ENCODE measurements at regions not wholly inside any gene's neighbourhood (a gene's known extent, or its start where the extent isn't known, plus 50 kb on each side); places are given as distances from the start of the nearest gene placed in this dataset.
"Not testable (repeated sequence)": the region's sequence is repeated elsewhere in the genome, so short reads cannot be mapped to it uniquely, and the experiment has no call there.

DNA sequence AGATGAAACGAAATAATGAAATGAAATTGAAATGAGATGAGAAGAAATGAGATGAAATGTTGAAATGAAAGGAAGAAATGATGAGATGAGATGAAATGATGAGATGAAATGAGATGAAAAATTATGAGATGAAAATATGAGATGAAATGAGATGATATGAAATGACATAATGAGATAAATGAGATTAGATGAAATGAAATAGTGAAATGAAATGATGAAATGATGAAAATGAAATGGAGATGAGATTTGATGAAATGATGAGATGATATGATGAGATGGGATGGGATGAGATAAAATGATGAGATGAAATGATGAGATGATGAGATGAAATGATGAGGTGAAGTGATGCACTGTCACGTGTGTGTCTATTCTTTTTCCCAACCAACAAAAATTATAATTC, 224.5 kb downstream of the GOLGA6L6 start:
- not testable (repeated sequence) for H3K9me3 Mint-ChIP-seq; ATAC-seq (replicated peaks); H3K4me1 Mint-ChIP-seq

GRCh38 chr15:20311014-20311680, 230.5 kb downstream of the GOLGA6L6 start:
- H3K4me1 Mint-ChIP-seq; DNase-seq; H3K27ac Mint-ChIP-seq; H3K9me3 Mint-ChIP-seq; H3K36me3 Mint-ChIP-seq; H3K4me3 Mint-ChIP-seq; H3K27me3 Mint-ChIP-seq; ATAC-seq (replicated peaks): not testable (repeated sequence)

More for the DNA sequence above, 224.5 kb downstream of the GOLGA6L6 start:
- H3K36me3 Mint-ChIP-seq, H3K4me3 Mint-ChIP-seq, H3K27ac Mint-ChIP-seq, DNase-seq, H3K27me3 Mint-ChIP-seq: not testable (repeated sequence)

DNA sequence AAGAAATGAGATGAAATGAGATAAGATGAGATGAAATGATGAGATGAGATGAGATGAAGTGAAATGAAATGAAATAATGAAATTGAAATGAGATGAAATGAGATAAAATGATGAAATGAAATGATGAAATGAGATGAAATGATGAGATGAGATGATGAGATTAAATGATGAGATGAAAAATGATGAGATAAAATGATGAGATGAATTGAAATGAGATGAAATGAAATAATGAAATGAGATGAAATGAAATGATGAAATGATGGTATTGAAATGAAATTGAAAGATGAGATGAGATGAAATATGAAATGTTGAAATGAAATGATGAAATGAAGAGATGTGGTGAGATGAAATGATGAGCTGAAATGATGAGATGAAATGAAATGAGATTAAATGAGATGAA, 231.0 kb downstream of the GOLGA6L6 start:
- H3K36me3 Mint-ChIP-seq, result no peaks in the 10 kb centered on the region
- H3K4me1 Mint-ChIP-seq, result no peaks in the 10 kb centered on the region
- no peaks in the 10 kb centered on the region for H3K9me3 Mint-ChIP-seq
- H3K4me3 Mint-ChIP-seq, result no peak overlapping the region
- H3K27me3 Mint-ChIP-seq, result no peaks in the 10 kb centered on the region
- H3K27ac Mint-ChIP-seq, result no peak overlapping the region
- DNase-seq, result no peak
- ATAC-seq (replicated peaks), result no peak

- not testable (repeated sequence) for ATAC-seq (replicated peaks); H3K4me3 Mint-ChIP-seq; H3K27ac Mint-ChIP-seq; H3K27me3 Mint-ChIP-seq; H3K9me3 Mint-ChIP-seq; DNase-seq; H3K4me1 Mint-ChIP-seq; H3K36me3 Mint-ChIP-seq
Measured at GRCh38 chr15:20309966-20310365, 231.6 kb downstream of the GOLGA6L6 start.

- H3K27me3 Mint-ChIP-seq; H3K36me3 Mint-ChIP-seq; H3K9me3 Mint-ChIP-seq; ATAC-seq (replicated peaks); H3K4me1 Mint-ChIP-seq; H3K27ac Mint-ChIP-seq; DNase-seq; H3K4me3 Mint-ChIP-seq: not testable (repeated sequence)
Measured at GRCh38 chr15:20309395-20309794, 232.2 kb downstream of the GOLGA6L6 start.

GRCh38 chr15:20308027-20308690, 233.4 kb downstream of the GOLGA6L6 start:
- H3K27me3 Mint-ChIP-seq; H3K4me3 Mint-ChIP-seq; ATAC-seq (replicated peaks); H3K4me1 Mint-ChIP-seq; DNase-seq; H3K9me3 Mint-ChIP-seq; H3K27ac Mint-ChIP-seq; H3K36me3 Mint-ChIP-seq: not testable (repeated sequence)

- H3K27me3 Mint-ChIP-seq; H3K4me3 Mint-ChIP-seq; H3K4me1 Mint-ChIP-seq; H3K36me3 Mint-ChIP-seq; H3K27ac Mint-ChIP-seq; H3K9me3 Mint-ChIP-seq; DNase-seq; ATAC-seq (replicated peaks): not testable (repeated sequence)
Measured at GRCh38 chr15:20307137-20307536, 234.5 kb downstream of the GOLGA6L6 start.

DNA sequence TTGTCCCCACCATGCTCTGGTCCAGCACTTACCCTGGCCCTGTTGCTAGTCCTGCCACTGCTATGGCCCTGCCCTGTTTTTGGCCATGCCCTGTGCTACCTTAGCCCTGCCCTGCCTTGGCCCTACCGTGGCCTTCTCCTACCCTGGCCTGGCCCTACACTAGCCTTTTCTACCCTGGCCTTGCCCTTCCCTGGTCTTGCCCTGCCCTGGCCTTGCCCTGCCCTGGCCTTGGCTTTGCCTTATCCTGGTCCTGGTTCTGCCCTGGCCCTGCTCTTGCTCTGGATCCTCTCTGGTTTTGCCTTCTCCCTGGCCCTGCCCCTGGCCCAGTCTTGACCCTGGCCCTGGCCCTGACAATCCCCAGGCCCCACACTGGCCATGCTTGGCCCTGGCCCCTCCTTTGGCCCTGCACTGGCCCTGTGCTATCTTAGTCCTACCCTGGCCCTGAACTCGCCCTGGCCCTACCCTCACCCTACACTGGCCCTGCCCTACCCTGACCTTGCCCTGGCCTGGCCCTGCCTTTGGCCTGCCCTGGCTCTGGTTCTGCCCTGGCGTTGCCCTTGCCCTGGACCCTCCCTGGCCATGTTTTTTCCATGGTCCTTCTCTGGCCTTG, 235.0 kb downstream of the GOLGA6L6 start:
- not testable (repeated sequence) for H3K27ac Mint-ChIP-seq; ATAC-seq (replicated peaks); H3K27me3 Mint-ChIP-seq; H3K36me3 Mint-ChIP-seq; H3K9me3 Mint-ChIP-seq; H3K4me1 Mint-ChIP-seq; DNase-seq; H3K4me3 Mint-ChIP-seq

DNA sequence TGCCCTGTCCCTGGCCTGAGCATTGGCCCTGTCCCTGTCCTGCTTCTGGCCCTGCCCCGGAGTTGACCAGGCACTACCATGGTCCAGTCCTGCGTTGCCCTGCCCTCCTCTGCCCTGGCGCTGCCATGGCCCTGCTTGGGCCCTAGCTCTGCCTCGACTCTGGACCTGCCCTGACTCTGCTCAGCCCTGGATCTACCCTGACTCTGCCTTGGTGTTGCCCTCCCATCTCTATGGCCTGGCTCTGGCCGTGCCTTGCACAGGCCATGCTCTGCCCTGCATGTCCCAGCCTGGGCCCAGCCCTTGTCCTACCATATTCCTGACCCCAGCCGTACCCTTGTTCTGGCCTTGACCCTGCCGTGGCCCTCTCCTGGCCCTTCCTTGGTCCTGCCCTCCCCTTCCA, 235.7 kb downstream of the GOLGA6L6 start:
- H3K27me3 Mint-ChIP-seq; H3K36me3 Mint-ChIP-seq; H3K4me3 Mint-ChIP-seq; H3K27ac Mint-ChIP-seq; DNase-seq; ATAC-seq (replicated peaks); H3K9me3 Mint-ChIP-seq; H3K4me1 Mint-ChIP-seq: not testable (repeated sequence)

DNA sequence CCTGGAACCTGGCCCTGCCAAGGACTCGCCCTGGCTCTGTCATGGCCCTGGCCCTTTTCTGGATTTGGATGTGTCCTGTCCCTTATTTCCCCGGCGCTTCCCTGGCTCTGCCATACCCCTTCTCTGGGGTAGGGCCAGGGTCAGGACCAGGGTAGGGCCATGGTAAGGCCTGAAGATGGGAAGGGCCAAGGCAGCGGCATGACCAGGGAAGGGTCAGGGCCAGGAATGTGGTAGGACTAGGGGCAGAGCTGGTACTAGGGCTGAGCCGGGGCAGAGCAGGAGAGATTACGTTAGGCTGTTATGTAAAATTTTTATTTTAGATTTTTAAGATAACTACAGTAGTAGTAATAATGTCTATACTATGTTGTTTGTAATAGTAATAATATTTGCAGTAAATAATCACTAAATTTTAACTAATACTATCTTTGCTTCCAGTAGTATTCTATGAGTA, 236.6 kb downstream of the GOLGA6L6 start:
- DNase-seq; H3K27me3 Mint-ChIP-seq; H3K27ac Mint-ChIP-seq; H3K4me1 Mint-ChIP-seq; H3K4me3 Mint-ChIP-seq; ATAC-seq (replicated peaks); H3K9me3 Mint-ChIP-seq; H3K36me3 Mint-ChIP-seq: not testable (repeated sequence)

DNA sequence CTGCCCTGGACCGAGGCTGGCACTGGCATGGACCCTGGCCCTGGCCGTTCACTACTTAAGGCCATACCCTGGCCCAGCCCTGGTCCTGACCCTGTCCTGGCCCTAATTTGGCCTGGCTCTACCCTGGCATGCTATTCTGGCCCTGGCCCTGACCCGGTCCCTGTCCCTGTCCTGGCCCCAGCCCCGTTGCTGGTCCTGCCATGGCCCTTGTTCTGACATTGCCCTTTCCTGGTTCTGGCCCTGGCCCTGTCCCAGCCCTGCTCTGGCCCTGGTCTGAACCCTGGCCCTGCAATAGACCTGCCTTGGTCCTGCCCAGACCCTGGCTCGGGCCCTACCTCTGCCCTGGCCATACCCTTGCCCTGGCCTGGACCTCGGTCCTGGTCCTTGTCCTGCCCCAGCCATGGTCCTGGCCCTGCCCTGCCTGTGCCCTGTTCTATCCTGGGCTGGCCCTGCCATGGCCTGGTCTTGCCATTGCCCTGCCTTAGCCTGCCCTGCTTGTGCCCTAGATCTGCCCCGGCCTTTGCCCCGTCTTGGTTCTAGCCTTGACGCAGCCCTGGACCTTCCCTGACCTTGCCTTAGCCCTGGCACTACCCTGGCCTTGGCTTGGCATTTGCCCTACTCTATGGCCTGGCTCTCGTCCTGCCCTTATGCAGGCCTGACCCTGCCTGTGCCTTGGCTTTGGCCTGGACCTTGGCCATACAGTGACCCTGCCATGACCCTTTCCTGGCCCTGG, 237.2 kb downstream of the GOLGA6L6 start:
- H3K36me3 Mint-ChIP-seq; H3K4me3 Mint-ChIP-seq; H3K27ac Mint-ChIP-seq; H3K4me1 Mint-ChIP-seq; ATAC-seq (replicated peaks); DNase-seq; H3K9me3 Mint-ChIP-seq; H3K27me3 Mint-ChIP-seq: not testable (repeated sequence)

DNA sequence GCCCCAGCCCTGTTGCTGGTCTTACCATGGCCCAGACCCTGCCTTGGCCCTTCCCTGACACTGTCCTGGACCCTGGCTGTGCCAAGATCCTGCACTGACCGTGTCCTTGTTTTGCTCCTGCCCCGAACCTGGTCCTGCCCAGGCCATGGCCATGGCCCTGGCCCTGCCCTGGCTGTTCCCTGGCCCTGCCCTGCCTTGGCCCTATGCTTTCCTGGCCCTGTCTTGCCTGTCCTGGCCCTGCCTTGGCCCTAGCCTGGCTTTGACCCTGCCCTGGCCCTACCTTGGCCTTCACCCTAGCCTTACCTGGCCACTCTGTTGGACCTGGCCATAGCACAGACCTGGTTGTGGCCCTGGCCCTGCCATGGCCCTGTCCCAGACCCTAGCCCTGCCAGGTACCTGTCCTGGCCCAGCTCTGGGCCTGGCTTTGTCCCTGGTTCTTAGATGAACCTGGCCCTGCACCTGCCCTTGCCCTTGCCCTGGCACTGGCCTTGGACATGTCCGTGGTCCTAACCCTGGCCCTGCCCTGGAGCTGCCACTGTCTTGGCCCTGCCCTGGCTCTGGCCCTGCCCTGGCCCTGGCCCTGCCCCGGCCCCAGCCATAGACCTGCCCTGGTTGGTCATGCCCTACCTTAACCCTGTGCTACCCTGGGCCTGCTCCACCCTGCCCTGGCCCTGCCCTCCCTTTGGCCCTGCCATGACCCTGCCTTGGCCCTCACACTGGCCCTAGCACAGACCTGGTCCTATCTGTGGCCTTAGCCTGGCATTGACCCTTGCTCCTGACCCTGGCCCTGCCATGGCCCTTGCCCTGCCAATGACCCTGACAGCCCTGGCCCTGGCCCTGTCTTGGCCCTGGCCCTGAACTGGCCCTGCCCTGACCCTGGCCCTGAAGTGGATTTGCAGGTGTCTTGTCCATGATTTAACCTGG, 238.1 kb downstream of the GOLGA6L6 start:
- H3K9me3 Mint-ChIP-seq; H3K27ac Mint-ChIP-seq; H3K27me3 Mint-ChIP-seq; DNase-seq; H3K4me1 Mint-ChIP-seq; H3K36me3 Mint-ChIP-seq; H3K4me3 Mint-ChIP-seq; ATAC-seq (replicated peaks): not testable (repeated sequence)

- H3K36me3 Mint-ChIP-seq; ATAC-seq (replicated peaks); H3K27ac Mint-ChIP-seq; H3K27me3 Mint-ChIP-seq; H3K4me3 Mint-ChIP-seq; DNase-seq; H3K9me3 Mint-ChIP-seq; H3K4me1 Mint-ChIP-seq: not testable (repeated sequence)
Measured at GRCh38 chr15:20302141-20303069, 239.2 kb downstream of the GOLGA6L6 start.
